SJCRH30 (cell line): ENCODE measurements at regions not wholly inside any gene's neighbourhood (a gene's known extent, or its start where the extent isn't known, plus 50 kb on each side); places are given as distances from the start of the nearest gene placed in this dataset.
A peak's percentile ranks its signal among the peaks of the same experiment; 100 is the strongest.
"Not testable (repeated sequence)": the region's sequence is repeated elsewhere in the genome, so short reads cannot be mapped to it uniquely, and the experiment has no call there.

Experiments used
- DNase-seq, 2 experiments: peaks; one replicate each; pipeline ENCODE4 v3.0.0-alpha.2; 2015 to 2020
- H3K27ac ChIP-seq: fragments of 250-450 bp; sonication (Bioruptor Pico); 2 replicates; pipeline ENCODE4 v1.5.1; 2020; ENCODE audit warnings: mild to moderate bottlenecking, moderate library complexity
- H3K27me3 ChIP-seq: fragments of 250-450 bp; sonication (Bioruptor Pico); 2 replicates; pipeline ENCODE4 v1.5.1; 2020; ENCODE audit warnings: mild to moderate bottlenecking, moderate library complexity
- H3K36me3 ChIP-seq: fragments of 250-450 bp; sonication (Bioruptor Pico); 2 replicates; pipeline ENCODE4 v1.5.1; 2020; ENCODE audit warnings: mild to moderate bottlenecking, moderate library complexity
- H3K4me1 ChIP-seq: fragments of 250-450 bp; sonication (Bioruptor Pico); 2 replicates; pipeline ENCODE4 v1.5.1; 2020; ENCODE audit warnings: mild to moderate bottlenecking, moderate library complexity
- H3K4me3 ChIP-seq: fragments of 250-450 bp; sonication (Bioruptor Pico); 2 replicates; pipeline ENCODE4 v1.5.1; 2020; ENCODE audit warnings: mild to moderate bottlenecking, moderate library complexity
- H3K9me3 ChIP-seq: fragments of 250-450 bp; sonication (Bioruptor Pico); replicated peaks from 2 replicates; pipeline ENCODE4 v1.5.1; 2020; ENCODE audit warnings: mild to moderate bottlenecking, moderate library complexity

DNA sequence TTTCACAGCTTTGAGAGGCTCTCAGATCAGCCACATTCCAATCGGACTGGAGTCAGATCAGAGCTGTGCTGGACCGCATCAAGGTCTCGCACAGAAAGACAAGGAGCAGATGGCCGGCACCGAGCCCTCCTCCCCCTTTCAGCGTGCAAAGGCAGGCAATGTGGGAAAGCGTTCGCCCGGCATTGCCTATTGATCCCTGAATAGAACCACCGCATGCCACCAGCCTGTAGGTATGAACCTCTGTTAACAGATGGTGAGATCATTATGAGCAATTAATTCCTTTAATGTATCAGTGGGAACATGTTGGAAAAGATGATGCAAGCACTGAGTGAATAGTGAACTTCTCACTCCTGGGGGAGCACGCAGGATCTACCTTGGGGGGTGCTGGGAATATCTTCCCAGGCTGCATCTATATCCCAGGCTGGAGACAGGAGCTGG is 117.5 kb upstream of the ID4 start:
- H3K4me3 ChIP-seq: no peak overlapping the region
- H3K4me1 ChIP-seq: no peaks in the 10 kb centered on the region
- no peak for DNase-seq

DNA sequence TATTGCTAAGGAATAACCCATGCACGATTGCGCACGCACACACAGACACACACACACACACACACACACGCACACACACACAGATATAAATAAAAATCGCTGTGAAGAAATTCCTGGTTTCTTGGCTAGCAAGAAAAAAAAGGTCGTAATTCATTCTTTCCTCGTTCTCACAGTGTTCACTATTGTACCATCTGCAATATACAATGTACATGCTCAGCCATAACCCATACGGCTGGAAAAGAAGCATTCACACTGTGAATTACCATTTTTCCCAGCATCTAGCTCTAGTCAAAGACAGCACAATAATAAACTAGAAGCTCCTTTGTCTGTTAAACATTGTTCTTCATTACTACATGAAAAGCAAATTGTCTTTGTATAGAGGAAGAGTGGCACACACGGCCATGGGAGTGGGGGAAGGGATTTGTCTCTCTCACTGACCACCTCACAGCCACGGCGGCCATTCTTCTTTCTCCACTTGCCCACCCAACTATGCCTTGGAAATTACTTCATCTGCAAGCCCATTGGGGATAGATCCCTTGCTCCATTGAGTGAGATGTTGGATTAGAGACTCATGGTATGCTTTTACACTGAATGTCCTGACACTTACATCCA is 115.3 kb upstream of the ID4 start:
- Histone ChIP-seq H3K4me1 (no peaks in the 10 kb centered on the region), H3K9me3 (no peaks in the 10 kb centered on the region), H3K36me3 (no peaks in the 10 kb centered on the region), H3K27me3 (no peaks in the 10 kb centered on the region), H3K27ac (no peak overlapping the region), H3K4me3 (no peak overlapping the region)
- DNase-seq: no peak

More for the DNA sequence above, 117.5 kb upstream of the ID4 start:
- Histone ChIP-seq H3K36me3 (no peaks in the 10 kb centered on the region), H3K27me3 (no peaks in the 10 kb centered on the region), H3K27ac (no peak overlapping the region), H3K9me3 (no peaks in the 10 kb centered on the region)

DNA sequence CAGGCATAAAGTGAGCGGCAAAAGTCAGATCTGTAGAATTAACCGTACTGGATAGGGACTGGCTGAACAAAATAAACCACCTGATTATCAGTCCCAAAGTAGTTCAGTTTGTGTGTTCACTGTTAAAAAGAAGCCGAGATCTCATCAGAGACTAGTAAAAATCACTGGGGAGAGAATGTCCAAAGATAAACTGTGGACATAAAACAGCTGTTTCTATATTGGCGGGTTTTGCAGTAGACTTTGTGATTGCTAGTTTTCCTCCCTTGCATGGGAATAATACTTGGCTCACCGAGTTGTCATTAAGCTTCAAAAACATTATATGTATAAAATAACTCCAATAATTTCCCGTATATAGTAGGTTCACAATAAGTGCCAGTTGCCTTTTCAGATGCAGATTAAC is 114.2 kb upstream of the ID4 start:
- no peak for DNase-seq
- no peaks in the 10 kb centered on the region for H3K36me3 ChIP-seq
- no peaks in the 10 kb centered on the region for H3K4me1 ChIP-seq
- H3K4me3 ChIP-seq: no peak overlapping the region
- H3K9me3 ChIP-seq: no peaks in the 10 kb centered on the region
- no peaks in the 10 kb centered on the region for H3K27me3 ChIP-seq
- H3K27ac ChIP-seq: no peak overlapping the region

- Histone ChIP-seq H3K4me1 (no peaks in the 10 kb centered on the region), H3K27me3 (no peaks in the 10 kb centered on the region), H3K36me3 (no peaks in the 10 kb centered on the region), H3K27ac (no peak overlapping the region), H3K9me3 (no peaks in the 10 kb centered on the region), H3K4me3 (no peak overlapping the region)
- no peak for DNase-seq
These were observed 113.6 kb upstream of the ID4 start for GRCh38 chr6:19723545-19723944.

DNA sequence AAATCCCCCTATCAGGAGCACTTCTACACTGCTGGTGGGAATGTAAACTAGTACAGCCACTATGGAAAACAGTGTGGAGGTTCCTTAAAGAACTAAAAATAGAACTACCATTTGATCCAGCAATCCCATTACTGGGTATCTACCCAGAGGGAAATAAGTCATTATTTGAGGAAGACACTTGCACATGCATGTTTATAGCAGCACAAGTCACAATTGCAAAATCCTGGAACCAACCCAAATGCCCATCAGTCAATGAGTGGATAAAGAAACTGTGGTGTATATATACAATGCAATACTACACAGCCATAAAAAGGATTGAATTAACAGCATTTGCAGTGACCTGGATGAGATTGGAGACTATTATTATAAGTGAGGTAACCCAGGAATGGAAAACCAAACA is 111.7 kb upstream of the ID4 start:
- H3K4me3 ChIP-seq, H3K36me3 ChIP-seq, H3K27ac ChIP-seq, DNase-seq, H3K27me3 ChIP-seq, H3K4me1 ChIP-seq, H3K9me3 ChIP-seq: not testable (repeated sequence)

DNA sequence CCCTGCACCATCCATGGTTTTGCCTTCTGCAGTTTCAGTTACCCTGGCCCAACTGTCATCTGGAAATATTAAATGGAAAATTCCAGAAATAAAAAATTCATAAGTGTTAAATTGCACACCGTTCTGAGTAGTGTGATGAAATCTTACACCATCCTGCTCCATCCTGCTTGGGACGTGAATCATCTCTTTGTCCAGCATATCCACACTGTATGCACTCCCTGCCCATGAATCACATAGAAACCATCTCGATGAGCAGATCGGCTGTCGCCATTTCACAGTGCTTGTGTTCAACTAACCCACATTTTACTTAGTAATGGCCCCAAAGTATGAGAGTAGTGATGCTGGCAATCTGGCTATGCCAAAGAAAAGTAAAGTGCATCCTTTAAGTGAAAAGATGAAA is 105.9 kb upstream of the ID4 start:
- no peaks in the 10 kb centered on the region for H3K4me1 ChIP-seq
- H3K4me3 ChIP-seq: no peak overlapping the region
- no peaks in the 10 kb centered on the region for H3K9me3 ChIP-seq
- no peak overlapping the region for H3K27ac ChIP-seq
- H3K36me3 ChIP-seq: no peaks in the 10 kb centered on the region
- peak; percentile 2 to 6 for DNase-seq
- H3K27me3 ChIP-seq: no peaks in the 10 kb centered on the region

DNA sequence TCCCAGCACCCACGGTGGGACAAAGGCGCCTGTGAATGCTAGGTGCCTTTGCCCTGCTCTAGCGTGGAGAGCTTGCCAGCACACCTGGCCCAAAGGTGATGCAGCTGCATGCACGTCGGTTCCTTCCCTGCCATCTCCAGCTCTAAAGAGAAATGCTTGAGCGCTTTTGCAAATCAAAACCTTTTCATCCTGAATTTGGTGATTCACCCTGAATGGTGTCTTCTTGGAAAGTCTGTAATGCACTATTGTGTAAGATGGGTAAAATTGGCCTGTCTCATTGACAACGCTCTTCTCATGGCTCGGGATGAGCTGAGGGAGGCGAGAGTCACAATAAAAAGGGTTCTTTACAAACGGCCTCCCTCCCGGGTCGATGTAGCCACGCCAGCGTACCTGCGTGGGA is 103.1 kb upstream of the ID4 start:
- no peaks in the 10 kb centered on the region for H3K27me3 ChIP-seq
- no peak overlapping the region for H3K4me3 ChIP-seq
- DNase-seq: no peak
- H3K27ac ChIP-seq: no peak overlapping the region
- H3K36me3 ChIP-seq: no peaks in the 10 kb centered on the region
- no peaks in the 10 kb centered on the region for H3K9me3 ChIP-seq
- no peaks in the 10 kb centered on the region for H3K4me1 ChIP-seq

DNA sequence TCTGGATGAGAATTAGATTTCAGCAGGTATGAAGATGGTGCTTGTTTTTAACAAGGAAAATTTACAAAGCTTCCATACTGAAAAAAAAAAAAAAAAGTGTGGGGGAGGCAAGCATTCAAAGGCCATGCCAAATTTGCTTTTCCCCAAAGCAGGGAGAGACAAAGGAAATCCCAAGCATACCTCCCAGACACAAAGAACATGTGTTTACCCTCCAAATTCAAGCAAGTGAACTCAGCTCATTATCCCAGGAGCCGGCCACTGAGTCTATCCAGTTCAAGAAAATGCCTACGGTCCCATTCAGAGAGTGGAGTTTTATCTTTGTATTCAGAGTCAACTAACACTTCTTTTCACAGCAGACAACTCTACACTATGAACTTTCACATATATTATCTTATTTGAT is 102.7 kb upstream of the ID4 start:
- H3K4me3 ChIP-seq: no peak overlapping the region
- no peak for DNase-seq
- no peaks in the 10 kb centered on the region for H3K4me1 ChIP-seq
- no peaks in the 10 kb centered on the region for H3K9me3 ChIP-seq
- H3K36me3 ChIP-seq: no peaks in the 10 kb centered on the region
- H3K27me3 ChIP-seq: no peaks in the 10 kb centered on the region
- H3K27ac ChIP-seq: no peak overlapping the region

GRCh38 chr6:19736066-19736465 is 101.1 kb upstream of the ID4 start:
- no peaks in the 10 kb centered on the region for H3K4me1 ChIP-seq
- H3K9me3 ChIP-seq: no peaks in the 10 kb centered on the region
- H3K36me3 ChIP-seq: no peaks in the 10 kb centered on the region
- DNase-seq: no peak
- H3K4me3 ChIP-seq: no peak overlapping the region
- H3K27me3 ChIP-seq: no peaks in the 10 kb centered on the region
- H3K27ac ChIP-seq: no peak overlapping the region

DNA sequence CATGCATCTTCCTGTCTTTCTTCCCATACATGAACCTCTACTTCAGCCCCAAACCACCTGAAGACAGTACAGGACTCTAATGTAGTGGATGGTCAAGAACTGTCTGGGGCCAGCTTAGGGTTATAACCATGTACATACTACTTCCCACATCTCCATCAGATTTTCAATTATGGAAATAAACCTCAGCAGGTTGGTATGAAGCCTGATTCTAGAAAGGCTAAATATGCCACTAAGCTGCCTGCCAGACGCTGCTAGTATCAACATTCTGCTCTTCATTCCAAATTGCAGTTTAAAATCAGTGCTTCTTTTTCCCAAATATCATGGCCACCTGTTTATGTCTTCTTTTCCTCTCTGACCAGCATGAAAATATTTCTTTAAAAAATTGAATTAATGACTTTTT is 99.2 kb upstream of the ID4 start:
- H3K27me3 ChIP-seq: no peaks in the 10 kb centered on the region
- H3K9me3 ChIP-seq: no peaks in the 10 kb centered on the region
- H3K36me3 ChIP-seq: no peaks in the 10 kb centered on the region
- H3K27ac ChIP-seq: no peak overlapping the region
- DNase-seq: no peak
- H3K4me3 ChIP-seq: no peak overlapping the region
- no peaks in the 10 kb centered on the region for H3K4me1 ChIP-seq

DNA sequence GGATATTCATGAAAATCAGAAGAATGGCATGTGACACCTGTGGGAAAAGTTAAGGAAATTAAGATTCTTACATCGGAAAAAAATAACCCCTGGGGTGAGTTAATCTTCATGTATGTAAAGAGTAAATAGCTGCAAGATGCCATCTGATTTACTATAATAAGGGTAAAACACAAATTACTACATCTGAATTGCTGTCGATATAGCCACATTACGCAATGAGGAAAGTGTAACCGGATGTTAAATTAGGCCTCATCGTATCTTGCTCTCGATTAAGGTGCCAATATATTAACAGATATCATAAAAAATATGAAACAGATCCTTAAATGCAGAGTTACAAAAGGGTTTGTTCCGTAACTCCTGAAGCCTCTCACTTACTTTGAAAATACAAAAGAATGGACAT is 87.4 kb upstream of the ID4 start:
- Histone ChIP-seq H3K27me3 (no peaks in the 10 kb centered on the region), H3K4me3 (no peak overlapping the region), H3K4me1 (no peaks in the 10 kb centered on the region), H3K27ac (no peak overlapping the region), H3K9me3 (no peaks in the 10 kb centered on the region), H3K36me3 (no peaks in the 10 kb centered on the region)
- DNase-seq: no peak

DNA sequence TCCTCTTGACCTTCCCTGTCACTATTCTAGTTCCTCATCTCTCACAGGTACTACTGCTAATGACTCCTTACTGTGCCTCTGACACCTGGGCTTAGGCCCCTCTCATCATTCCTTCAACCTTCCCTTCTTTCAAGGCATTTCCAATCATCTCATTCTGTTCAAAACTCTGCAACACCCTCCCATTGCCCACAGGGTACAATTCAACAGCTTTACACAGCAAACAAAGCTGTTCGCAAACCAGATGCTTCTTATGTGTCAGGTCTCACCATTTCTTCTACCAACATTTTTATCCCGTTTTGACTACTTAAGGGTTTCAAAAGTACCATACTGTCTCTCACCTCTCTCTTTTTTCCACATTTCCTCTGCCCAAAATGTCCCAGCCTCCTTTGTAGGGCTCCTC is 84.4 kb upstream of the ID4 start:
- Histone ChIP-seq H3K9me3 (no peaks in the 10 kb centered on the region), H3K27ac (no peak overlapping the region), H3K4me1 (no peaks in the 10 kb centered on the region), H3K27me3 (no peaks in the 10 kb centered on the region), H3K4me3 (no peak overlapping the region), H3K36me3 (no peaks in the 10 kb centered on the region)
- no peak for DNase-seq

- Histone ChIP-seq H3K4me1 (no peaks in the 10 kb centered on the region), H3K27me3 (no peaks in the 10 kb centered on the region), H3K9me3 (no peaks in the 10 kb centered on the region), H3K36me3 (no peaks in the 10 kb centered on the region), H3K27ac (no peak overlapping the region), H3K4me3 (no peak overlapping the region)
- DNase-seq: no peak
These were observed 83.3 kb upstream of the ID4 start for GRCh38 chr6:19753826-19754225.

DNA sequence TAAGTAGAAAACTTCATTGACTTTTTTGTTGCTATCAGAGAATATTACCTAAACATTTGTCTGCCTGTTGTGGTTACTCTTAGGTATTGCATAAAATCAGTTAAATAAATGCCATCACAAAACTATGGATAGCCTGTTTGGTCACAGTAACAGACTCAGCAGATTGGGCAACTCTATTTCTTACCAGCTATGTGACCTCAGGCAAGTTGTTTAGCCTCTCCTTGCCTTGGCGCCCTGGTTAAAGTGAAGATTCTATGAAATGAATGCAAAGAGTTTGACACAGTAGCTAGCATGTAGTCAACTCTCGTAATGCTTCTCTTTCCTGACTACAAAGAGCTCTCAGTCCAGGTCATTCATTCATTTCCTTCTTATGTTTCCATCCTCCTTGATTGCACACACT is 82.5 kb upstream of the ID4 start:
- H3K36me3 ChIP-seq: no peaks in the 10 kb centered on the region
- H3K4me1 ChIP-seq: no peaks in the 10 kb centered on the region
- H3K9me3 ChIP-seq: no peaks in the 10 kb centered on the region
- H3K27me3 ChIP-seq: no peaks in the 10 kb centered on the region
- no peak overlapping the region for H3K27ac ChIP-seq
- no peak for DNase-seq
- no peak overlapping the region for H3K4me3 ChIP-seq

GRCh38 chr6:19755181-19755580 is 82.0 kb upstream of the ID4 start:
- DNase-seq: no peak
- H3K4me3 ChIP-seq: no peak overlapping the region
- no peaks in the 10 kb centered on the region for H3K27me3 ChIP-seq
- H3K36me3 ChIP-seq: no peaks in the 10 kb centered on the region
- no peaks in the 10 kb centered on the region for H3K9me3 ChIP-seq
- H3K4me1 ChIP-seq: no peaks in the 10 kb centered on the region
- no peak overlapping the region for H3K27ac ChIP-seq

DNA sequence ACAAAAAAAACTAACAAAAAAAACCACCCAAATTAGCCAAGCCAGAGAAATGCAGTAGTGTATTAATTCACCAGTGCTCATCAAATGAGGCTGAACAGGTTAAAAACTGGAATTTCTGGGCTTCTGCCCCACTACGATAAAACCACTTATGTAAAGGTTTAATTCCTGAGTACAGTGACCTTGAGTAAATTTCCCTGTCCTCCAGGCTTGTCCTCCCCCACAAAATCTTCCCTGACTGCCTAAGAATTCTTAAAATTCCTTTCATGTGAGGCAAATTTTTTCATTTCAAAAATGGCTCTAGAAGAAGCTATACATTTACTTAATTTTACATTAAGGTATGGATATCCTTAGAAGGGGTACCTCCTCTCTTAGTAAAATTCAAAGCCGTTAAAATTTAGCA is 80.1 kb upstream of the ID4 start:
- no peaks in the 10 kb centered on the region for H3K27me3 ChIP-seq
- no peaks in the 10 kb centered on the region for H3K36me3 ChIP-seq
- DNase-seq: no peak
- H3K9me3 ChIP-seq: no peaks in the 10 kb centered on the region
- H3K27ac ChIP-seq: no peak overlapping the region
- no peak overlapping the region for H3K4me3 ChIP-seq
- no peaks in the 10 kb centered on the region for H3K4me1 ChIP-seq
